ENCODE measurements at regions not wholly inside any gene's neighbourhood (a gene's known extent, or its start where the extent isn't known, plus 50 kb on each side); places are given as distances from the start of the nearest gene placed in this dataset.

DNA sequence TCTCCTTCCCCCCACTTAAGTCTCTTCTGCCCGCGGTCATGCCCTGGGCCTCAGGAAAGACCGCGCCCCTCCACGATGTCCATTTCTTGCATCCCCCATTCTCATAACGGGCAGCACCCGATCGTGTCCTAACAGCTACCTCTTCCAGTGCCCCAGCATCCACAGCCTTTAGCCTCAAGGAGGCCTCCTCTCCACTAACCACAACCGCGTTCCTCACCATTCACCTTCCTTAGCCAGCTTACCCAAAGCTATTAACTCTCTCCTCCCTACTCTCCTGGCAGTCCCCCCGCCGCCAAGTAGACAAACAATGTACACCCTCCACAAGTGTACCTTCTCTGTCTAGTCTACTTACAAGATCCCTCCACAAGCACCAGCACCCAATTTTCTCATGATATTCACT lies 58.6 kb upstream of the PAGE5 start:
- TF ChIP-seq POLR2A (IDR thresholded peaks at IDR 0.05): no peak
- TF ChIP-seq, protein P1, sequence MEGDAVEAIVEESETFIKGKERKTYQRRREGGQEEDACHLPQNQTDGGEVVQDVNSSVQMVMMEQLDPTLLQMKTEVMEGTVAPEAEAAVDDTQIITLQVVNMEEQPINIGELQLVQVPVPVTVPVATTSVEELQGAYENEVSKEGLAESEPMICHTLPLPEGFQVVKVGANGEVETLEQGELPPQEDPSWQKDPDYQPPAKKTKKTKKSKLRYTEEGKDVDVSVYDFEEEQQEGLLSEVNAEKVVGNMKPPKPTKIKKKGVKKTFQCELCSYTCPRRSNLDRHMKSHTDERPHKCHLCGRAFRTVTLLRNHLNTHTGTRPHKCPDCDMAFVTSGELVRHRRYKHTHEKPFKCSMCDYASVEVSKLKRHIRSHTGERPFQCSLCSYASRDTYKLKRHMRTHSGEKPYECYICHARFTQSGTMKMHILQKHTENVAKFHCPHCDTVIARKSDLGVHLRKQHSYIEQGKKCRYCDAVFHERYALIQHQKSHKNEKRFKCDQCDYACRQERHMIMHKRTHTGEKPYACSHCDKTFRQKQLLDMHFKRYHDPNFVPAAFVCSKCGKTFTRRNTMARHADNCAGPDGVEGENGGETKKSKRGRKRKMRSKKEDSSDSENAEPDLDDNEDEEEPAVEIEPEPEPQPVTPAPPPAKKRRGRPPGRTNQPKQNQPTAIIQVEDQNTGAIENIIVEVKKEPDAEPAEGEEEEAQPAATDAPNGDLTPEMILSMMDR (IDR thresholded peaks at IDR 0.05): no peak

Measured in thyroid gland (tissue), 4 donors.